Adrenal gland (tissue), 5 donors: ENCODE measurements at regions not wholly inside any gene's neighbourhood (a gene's known extent, or its start where the extent isn't known, plus 50 kb on each side); places are given as distances from the start of the nearest gene placed in this dataset.

ENCODE experiments used
- POLR2A ChIP-seq, 2 donors: fragments of 450-650 bp; IDR thresholded peaks; one replicate each; pipeline ENCODE4 v1.6.1; 2017; ENCODE audit warnings: antibody characterized with exemption in 2 of 2, mild to moderate bottlenecking in 2 of 2, moderate library complexity in 1 of 2
- TF ChIP-seq, protein P1 (sequence below), 6 experiments: fragments of 450-650 bp in 4 of 6; fragments of 200-600 bp in 2 of 6; sonication (generic) in 1 of 6; IDR thresholded peaks; 1 replicate in 5 of 6; 2 replicates in 1 of 6; pipeline versions ENCODE4 v1.5.1 to v1.8.0; 2016 to 2021; ENCODE audit warnings: antibody characterized with exemption in 6 of 6, mild to moderate bottlenecking in 2 of 6, moderate library complexity in 1 of 6
- donor health status: DM: no; HTN: no; CAD: no.

DNA sequence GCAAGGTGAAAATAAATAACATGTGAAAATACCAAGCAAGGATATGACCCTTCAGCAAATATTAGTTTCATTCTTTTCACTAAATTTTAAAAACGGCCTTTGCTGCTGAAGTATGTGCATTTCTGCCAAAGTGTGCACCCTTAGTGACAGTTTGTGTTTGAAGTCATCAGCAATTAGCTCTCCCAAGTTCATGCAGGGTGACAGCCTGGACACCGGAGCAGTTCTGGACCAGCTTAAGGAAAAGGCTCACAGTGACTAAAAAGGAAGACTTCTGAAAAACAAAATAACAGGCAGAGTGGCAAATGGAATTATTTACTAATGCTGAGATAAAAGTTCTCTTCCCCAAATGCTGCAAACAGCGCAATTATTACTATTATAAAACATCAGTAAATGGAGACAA lies 69.3 kb upstream of the NEBL start:
- TF ChIP-seq, protein P1, sequence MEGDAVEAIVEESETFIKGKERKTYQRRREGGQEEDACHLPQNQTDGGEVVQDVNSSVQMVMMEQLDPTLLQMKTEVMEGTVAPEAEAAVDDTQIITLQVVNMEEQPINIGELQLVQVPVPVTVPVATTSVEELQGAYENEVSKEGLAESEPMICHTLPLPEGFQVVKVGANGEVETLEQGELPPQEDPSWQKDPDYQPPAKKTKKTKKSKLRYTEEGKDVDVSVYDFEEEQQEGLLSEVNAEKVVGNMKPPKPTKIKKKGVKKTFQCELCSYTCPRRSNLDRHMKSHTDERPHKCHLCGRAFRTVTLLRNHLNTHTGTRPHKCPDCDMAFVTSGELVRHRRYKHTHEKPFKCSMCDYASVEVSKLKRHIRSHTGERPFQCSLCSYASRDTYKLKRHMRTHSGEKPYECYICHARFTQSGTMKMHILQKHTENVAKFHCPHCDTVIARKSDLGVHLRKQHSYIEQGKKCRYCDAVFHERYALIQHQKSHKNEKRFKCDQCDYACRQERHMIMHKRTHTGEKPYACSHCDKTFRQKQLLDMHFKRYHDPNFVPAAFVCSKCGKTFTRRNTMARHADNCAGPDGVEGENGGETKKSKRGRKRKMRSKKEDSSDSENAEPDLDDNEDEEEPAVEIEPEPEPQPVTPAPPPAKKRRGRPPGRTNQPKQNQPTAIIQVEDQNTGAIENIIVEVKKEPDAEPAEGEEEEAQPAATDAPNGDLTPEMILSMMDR (IDR thresholded peaks at IDR 0.05): no peak
- no peak for TF ChIP-seq POLR2A (IDR thresholded peaks at IDR 0.05)
